GM23338 (cell line): ENCODE measurements at regions not wholly inside any gene's neighbourhood (a gene's known extent, or its start where the extent isn't known, plus 50 kb on each side); places are given as distances from the start of the nearest gene placed in this dataset.

Experiments used
- ATAC-seq: fragments of 200-7000 bp; cut with Tn5 transposase; 3 replicates; pipeline ENCODE4 v1.9.1; 2020
- DNase-seq: peaks from one replicate; pipeline ENCODE4 v3.0.0-alpha.2; 2015; ENCODE audit warnings: low spot score
- H2AFZ ChIP-seq: fragments of 200-600 bp; sonication (generic); 2 replicates; pipeline ENCODE4 v1.8.0; 2016; ENCODE audit warnings: antibody characterized with exemption, mild to moderate bottlenecking, moderate library complexity
- H3F3A ChIP-seq: fragments of 200-600 bp; sonication (generic); replicated peaks from 2 replicates; pipeline ENCODE4 v1.8.0; 2017; ENCODE audit warnings: antibody characterized with exemption, mixed run types, low read depth
- H3K27ac ChIP-seq: fragments of 200-600 bp; sonication (generic); 2 replicates; pipeline ENCODE4 v1.6.1; 2016; ENCODE audit warnings: low read depth
- H3K27me3 ChIP-seq: fragments of 200-600 bp; sonication (generic); 2 replicates; pipeline ENCODE4 v1.8.0; 2016; ENCODE audit warnings: mild to moderate bottlenecking, mixed run types, moderate library complexity; ENCODE audit not compliant: insufficient read depth
- H3K36me3 ChIP-seq: fragments of 200-600 bp; sonication (generic); 2 replicates; pipeline ENCODE4 v1.8.0; 2016; ENCODE audit warnings: mild to moderate bottlenecking; ENCODE audit not compliant: insufficient read depth
- H3K4me1 ChIP-seq: fragments of 200-600 bp; sonication (generic); 2 replicates; pipeline ENCODE4 v1.8.0; 2016; ENCODE audit warnings: mild to moderate bottlenecking, moderate library complexity; ENCODE audit not compliant: insufficient read depth
- H3K4me2 ChIP-seq: fragments of 200-600 bp; sonication (generic); 2 replicates; pipeline ENCODE4 v1.7.1; 2017; ENCODE audit warnings: mixed run types
- H3K4me3 ChIP-seq: fragments of 200-600 bp; sonication (generic); 2 replicates; pipeline ENCODE4 v1.6.1; 2016; ENCODE audit warnings: mixed run types
- H3K79me2 ChIP-seq: fragments of 200-600 bp; sonication (generic); replicated peaks from 2 replicates; pipeline ENCODE4 v1.8.0; 2017; ENCODE audit warnings: mild to moderate bottlenecking; ENCODE audit not compliant: insufficient read depth
- H3K9me2 ChIP-seq: fragments of 200-600 bp; sonication (generic); 2 replicates; pipeline ENCODE4 v1.8.0; 2017; ENCODE audit not compliant: insufficient read depth
- H4K20me1 ChIP-seq: fragments of 200-600 bp; sonication (generic); replicated peaks from 2 replicates; pipeline ENCODE4 v1.8.0; 2017; ENCODE audit warnings: mild to moderate bottlenecking; ENCODE audit not compliant: insufficient read depth
- H3K27ac Mint-ChIP-seq: 2 replicates; pipeline ENCODE4 v1.8.0; 2020; ENCODE audit warnings: inconsistent platforms, mild to moderate bottlenecking, moderate library complexity, mixed read lengths
- H3K27me3 Mint-ChIP-seq: 3 replicates; pipeline ENCODE4 v1.8.0; 2022; ENCODE audit warnings: low read depth, mild to moderate bottlenecking, moderate library complexity, mixed read lengths, inconsistent platforms; ENCODE audit not compliant: insufficient read depth, poor library complexity
- H3K36me3 Mint-ChIP-seq: 3 replicates; pipeline ENCODE4 v1.8.0; 2021; ENCODE audit warnings: low read depth, mild to moderate bottlenecking, inconsistent platforms, moderate library complexity, mixed read lengths
- H3K4me1 Mint-ChIP-seq: 3 replicates; pipeline ENCODE4 v1.8.0; 2020; ENCODE audit warnings: mild to moderate bottlenecking, inconsistent platforms, mixed read lengths
- H3K4me3 Mint-ChIP-seq: 3 replicates; pipeline ENCODE4 v1.8.0; 2021; ENCODE audit warnings: moderate library complexity, mild to moderate bottlenecking, inconsistent platforms, mixed read lengths
- H3K9me3 Mint-ChIP-seq: 3 replicates; pipeline ENCODE4 v1.8.0; 2020; ENCODE audit warnings: moderate library complexity, mild to moderate bottlenecking, inconsistent platforms, mixed read lengths
- CREB1 ChIP-seq: fragments of 250-450 bp; sonication (Bioruptor Pico); IDR thresholded peaks from 2 replicates; pipeline ENCODE4 v1.5.0; 2020; ENCODE audit warnings: low read depth, mild to moderate bottlenecking, moderate library complexity
- CTCF ChIP-seq, 2 experiments: fragments of 200-600 bp in 1 of 2; sonication (generic) in 1 of 2; conservative IDR thresholded peaks; 2 replicates each; pipeline versions ENCODE4 v1.5.1 to v1.6.1; 2016 to 2017; ENCODE audit warnings: antibody characterized with exemption in 2 of 2, low read depth in 2 of 2, mild to moderate bottlenecking in 2 of 2, moderate library complexity in 1 of 2
- ETS1 ChIP-seq: IDR thresholded peaks from 2 replicates; pipeline ENCODE4 v1.6.1; 2016; ENCODE audit warnings: antibody characterized with exemption
- EZH2 ChIP-seq: fragments of 200-600 bp; sonication (generic); IDR thresholded peaks from one replicate; pipeline ENCODE4 v1.8.0; 2017; ENCODE audit warnings: antibody characterized with exemption, mild to moderate bottlenecking, low read depth; ENCODE audit not compliant: unreplicated experiment
- JUNB ChIP-seq: IDR thresholded peaks from one replicate; pipeline ENCODE4 v1.6.1; 2016; ENCODE audit warnings: antibody characterized with exemption; ENCODE audit not compliant: unreplicated experiment
- NANOG ChIP-seq: IDR thresholded peaks from 2 replicates; pipeline ENCODE4 v1.6.1; 2016; ENCODE audit warnings: antibody characterized with exemption, borderline replicate concordance
- POLR2AphosphoS5 ChIP-seq: IDR thresholded peaks from 2 replicates; pipeline ENCODE4 v1.6.1; 2016; ENCODE audit warnings: antibody characterized with exemption, low read depth
- REST ChIP-seq: IDR thresholded peaks from one replicate; pipeline ENCODE4 v1.6.1; 2018; ENCODE audit warnings: antibody characterized with exemption; ENCODE audit not compliant: unreplicated experiment
- STAT1 ChIP-seq: IDR thresholded peaks from one replicate; pipeline ENCODE4 v1.6.1; 2016; ENCODE audit warnings: antibody characterized with exemption; ENCODE audit not compliant: unreplicated experiment
- ZNF114 ChIP-seq: fragments of 250-450 bp; sonication (Bioruptor Pico); IDR thresholded peaks from 2 replicates; pipeline ENCODE4 v1.5.0; 2020; ENCODE audit warnings: mild to moderate bottlenecking, moderate library complexity
- ZNF331 ChIP-seq: fragments of 250-450 bp; sonication (Bioruptor Pico); IDR thresholded peaks from 2 replicates; pipeline ENCODE4 v1.5.0; 2020; ENCODE audit warnings: low read depth, mild to moderate bottlenecking, moderate library complexity

GRCh38 chr11:133738624-133739023 is 106.7 kb downstream of the SPATA19 start:
- Histone ChIP-seq H4K20me1 (no peaks in the 10 kb centered on the region), H3K4me2 (no peak overlapping the region), H3K79me2 (no peaks in the 10 kb centered on the region), H3F3A (no peaks in the 10 kb centered on the region), H3K4me1 (no peaks in the 10 kb centered on the region), H3K36me3 (no peaks in the 10 kb centered on the region), H3K27me3 (no peaks in the 10 kb centered on the region), H2AFZ (no peak overlapping the region), H3K9me2 (0 out of 2 replicates have a peak, but pooled peaks cover 3% of the 10 kb centered on the region), H3K4me3 (no peak overlapping the region), H3K27ac (no peak overlapping the region)
- Mint-ChIP-seq H3K27me3 (peaks cover 3% of the 10 kb centered on the region), H3K36me3 (no peaks in the 10 kb centered on the region; the same call in 2 of the 3 replicates), H3K4me3 (no peak overlapping the region), H3K9me3 (peaks cover 10% of the 10 kb centered on the region; the same call in 1 of the 3 replicates), H3K27ac (no peak overlapping the region), H3K4me1 (no peaks in the 10 kb centered on the region)
- TF ChIP-seq CTCF (conservative IDR thresholded peaks at IDR 0.05; ENCODE audit: low read depth in 2 of 2): no peak
- no peak for DNase-seq
- no peak for ATAC-seq

GRCh38 chr11:133733631-133734030 is 111.7 kb downstream of the SPATA19 start:
- Histone ChIP-seq H3K27ac (no peak overlapping the region), H3K27me3 (no peaks in the 10 kb centered on the region), H3K79me2 (no peaks in the 10 kb centered on the region), H4K20me1 (no peaks in the 10 kb centered on the region), H3F3A (no peaks in the 10 kb centered on the region), H3K36me3 (no peaks in the 10 kb centered on the region), H2AFZ (peak overlapping the region; percentile 75), H3K4me2 (no peak overlapping the region), H3K4me3 (no peak overlapping the region), H3K4me1 (peaks cover 13% of the 10 kb centered on the region), H3K9me2 (no peaks in the 10 kb centered on the region)
- Mint-ChIP-seq H3K9me3 (peaks cover 4% of the 10 kb centered on the region; the same call in 1 of the 3 replicates), H3K36me3 (no peaks in the 10 kb centered on the region; the same call in 2 of the 3 replicates), H3K4me1 (peaks cover 14% of the 10 kb centered on the region), H3K4me3 (no peak overlapping the region), H3K27ac (no peak overlapping the region), H3K27me3 (peaks cover 14% of the 10 kb centered on the region)
- no peak for ATAC-seq
- no peak for DNase-seq
- TF ChIP-seq CTCF (conservative IDR thresholded peaks at IDR 0.05; ENCODE audit: low read depth in 2 of 2): no peak
- no peak for TF ChIP-seq STAT1
- TF ChIP-seq ZNF114: no peak
- TF ChIP-seq ETS1: no peak
- TF ChIP-seq POLR2AphosphoS5: no peak
- no peak for TF ChIP-seq NANOG
- no peak for TF ChIP-seq JUNB
- no peak for TF ChIP-seq ZNF331 (CRISPR knock-in tag)
- no peak for TF ChIP-seq EZH2
- no peak for TF ChIP-seq REST
- no peak for TF ChIP-seq CREB1
